ENCODE measurements at regions not wholly inside any gene's neighbourhood (a gene's known extent, or its start where the extent isn't known, plus 50 kb on each side); places are given as distances from the start of the nearest gene placed in this dataset.

- Histone ChIP-seq H3K36me3 (ENCODE audit: insufficient read depth, low read length) (no peaks in the 10 kb centered on the region), H3K4me2 (ENCODE audit: insufficient read depth, low read length) (no peak overlapping the region), H4K20me1 (ENCODE audit: insufficient read depth, low read length) (no peaks in the 10 kb centered on the region), H3K27me3 (ENCODE audit: insufficient read depth, low read length, poor library complexity) (no peaks in the 10 kb centered on the region), H3K9me3 (ENCODE audit: insufficient read depth, low read length, severe bottlenecking) (no peaks in the 10 kb centered on the region), H3K79me2 (ENCODE audit: insufficient read depth, low read length) (no peaks in the 10 kb centered on the region), H3K27ac (ENCODE audit: low read length) (no peak overlapping the region), H2AFZ (ENCODE audit: low read depth, low read length) (no peak overlapping the region), H3K9ac (ENCODE audit: low read depth, low read length) (no peak overlapping the region), H3K4me1 (ENCODE audit: insufficient read depth, low read length) (no peaks in the 10 kb centered on the region), H3K4me3 (ENCODE audit: low read depth in 1 of 2, low read length in 2 of 2) (no peak overlapping the region)
- no peak for DNase-seq
- ATAC-seq (ENCODE audit: insufficient read depth, low read depth), result no peak
- no peak for TF ChIP-seq CTCF (IDR thresholded peaks at IDR 0.05; ENCODE audit: borderline replicate concordance, extremely low read depth, low read length, poor library complexity, severe bottlenecking)
These were observed 79.5 kb upstream of the SEMA3A start for GRCh38 chr7:84274029-84274638.

GRCh38 chr7:84271543-84271942, 77.0 kb upstream of the SEMA3A start:
- H2AFZ ChIP-seq (ENCODE audit: low read depth, low read length), result no peak overlapping the region
- no peaks in the 10 kb centered on the region for H4K20me1 ChIP-seq (ENCODE audit: insufficient read depth, low read length)
- no peaks in the 10 kb centered on the region for H3K9me3 ChIP-seq (ENCODE audit: insufficient read depth, low read length, severe bottlenecking)
- ATAC-seq (ENCODE audit: insufficient read depth, low read depth) (no peak), DNase-seq (no peak)
- H3K4me1 ChIP-seq (ENCODE audit: insufficient read depth, low read length), result no peaks in the 10 kb centered on the region
- no peak for TF ChIP-seq CTCF (IDR thresholded peaks at IDR 0.05; ENCODE audit: borderline replicate concordance, extremely low read depth, low read length, poor library complexity, severe bottlenecking)
- TF ChIP-seq EZH2 (IDR thresholded peaks at IDR 0.05; ENCODE audit: borderline replicate concordance, low read depth, low read length, severe bottlenecking), result no peak
- no peaks in the 10 kb centered on the region for H3K79me2 ChIP-seq (ENCODE audit: insufficient read depth, low read length)
- no peaks in the 10 kb centered on the region for H3K36me3 ChIP-seq (ENCODE audit: insufficient read depth, low read length)
- H3K27me3 ChIP-seq (ENCODE audit: insufficient read depth, low read length, poor library complexity), result no peaks in the 10 kb centered on the region
- H3K9ac ChIP-seq (ENCODE audit: low read depth, low read length), result no peak overlapping the region
- no peak overlapping the region for H3K4me2 ChIP-seq (ENCODE audit: insufficient read depth, low read length)
- no peak overlapping the region for H3K27ac ChIP-seq (ENCODE audit: low read length)
- no peak overlapping the region for H3K4me3 ChIP-seq (ENCODE audit: low read depth in 1 of 2, low read length in 2 of 2)

GRCh38 chr7:84264396-84264795, 69.8 kb upstream of the SEMA3A start:
- no peaks in the 10 kb centered on the region for H3K9me3 ChIP-seq (ENCODE audit: insufficient read depth, low read length, severe bottlenecking)
- H3K9ac ChIP-seq (ENCODE audit: low read depth, low read length), result no peak overlapping the region
- H3K4me2 ChIP-seq (ENCODE audit: insufficient read depth, low read length), result no peak overlapping the region
- no peak for TF ChIP-seq EZH2 (IDR thresholded peaks at IDR 0.05; ENCODE audit: borderline replicate concordance, low read depth, low read length, severe bottlenecking)
- TF ChIP-seq CTCF (IDR thresholded peaks at IDR 0.05; ENCODE audit: borderline replicate concordance, extremely low read depth, low read length, poor library complexity, severe bottlenecking), result no peak
- no peaks in the 10 kb centered on the region for H3K79me2 ChIP-seq (ENCODE audit: insufficient read depth, low read length)
- H2AFZ ChIP-seq (ENCODE audit: low read depth, low read length), result no peak overlapping the region
- DNase-seq (no peak), ATAC-seq (ENCODE audit: insufficient read depth, low read depth) (no peak)
- H3K4me3 ChIP-seq (ENCODE audit: low read depth in 1 of 2, low read length in 2 of 2), result no peak overlapping the region
- H3K36me3 ChIP-seq (ENCODE audit: insufficient read depth, low read length), result no peaks in the 10 kb centered on the region
- no peaks in the 10 kb centered on the region for H3K4me1 ChIP-seq (ENCODE audit: insufficient read depth, low read length)
- H4K20me1 ChIP-seq (ENCODE audit: insufficient read depth, low read length), result no peaks in the 10 kb centered on the region
- no peak overlapping the region for H3K27ac ChIP-seq (ENCODE audit: low read length)
- no peaks in the 10 kb centered on the region for H3K27me3 ChIP-seq (ENCODE audit: insufficient read depth, low read length, poor library complexity)

GRCh38 chr7:84263106-84263505, 68.5 kb upstream of the SEMA3A start:
- H3K4me1 ChIP-seq (ENCODE audit: insufficient read depth, low read length), result no peaks in the 10 kb centered on the region
- H2AFZ ChIP-seq (ENCODE audit: low read depth, low read length), result no peak overlapping the region
- no peaks in the 10 kb centered on the region for H3K79me2 ChIP-seq (ENCODE audit: insufficient read depth, low read length)
- H3K9me3 ChIP-seq (ENCODE audit: insufficient read depth, low read length, severe bottlenecking), result no peaks in the 10 kb centered on the region
- no peaks in the 10 kb centered on the region for H3K36me3 ChIP-seq (ENCODE audit: insufficient read depth, low read length)
- no peaks in the 10 kb centered on the region for H3K27me3 ChIP-seq (ENCODE audit: insufficient read depth, low read length, poor library complexity)
- H4K20me1 ChIP-seq (ENCODE audit: insufficient read depth, low read length), result no peaks in the 10 kb centered on the region
- no peak for DNase-seq
- H3K4me3 ChIP-seq (ENCODE audit: low read depth in 1 of 2, low read length in 2 of 2), result no peak overlapping the region
- no peak for ATAC-seq (ENCODE audit: insufficient read depth, low read depth)
- TF ChIP-seq CTCF (IDR thresholded peaks at IDR 0.05; ENCODE audit: borderline replicate concordance, extremely low read depth, low read length, poor library complexity, severe bottlenecking), result no peak
- no peak for TF ChIP-seq EZH2 (IDR thresholded peaks at IDR 0.05; ENCODE audit: borderline replicate concordance, low read depth, low read length, severe bottlenecking)
- no peak overlapping the region for H3K9ac ChIP-seq (ENCODE audit: low read depth, low read length)
- H3K27ac ChIP-seq (ENCODE audit: low read length), result no peak overlapping the region
- H3K4me2 ChIP-seq (ENCODE audit: insufficient read depth, low read length), result no peak overlapping the region

All from DND-41 (cell line).